Keratinocyte (primary cell): ENCODE measurements at regions not wholly inside any gene's neighbourhood (a gene's known extent, or its start where the extent isn't known, plus 50 kb on each side); places are given as distances from the start of the nearest gene placed in this dataset.

ENCODE experiments used
- DNase-seq: peaks from one replicate; pipeline ENCODE4 v3.0.0-alpha.2; 2011; ENCODE audit warnings: low read depth, missing footprints, low spot score
- FAIRE-seq: peaks from 2 replicates; lab custom pipeline; 2011; peaks lifted over from hg19 to GRCh38; lab: Jason Lieb, UNC
- H2AFZ ChIP-seq: 2 replicates; pipeline ENCODE4 v1.6.0; 2012; ENCODE audit warnings: low read length, control low read depth, inconsistent platforms; ENCODE audit not compliant: control insufficient read depth
- H3K27ac ChIP-seq: 2 replicates; pipeline ENCODE4 v1.5.1; 2011; ENCODE audit warnings: low read length; ENCODE audit not compliant: control insufficient read depth, insufficient read depth
- H3K27me3 ChIP-seq: 3 replicates; pipeline ENCODE4 v1.6.0; 2011; ENCODE audit warnings: low read length; ENCODE audit not compliant: control insufficient read depth, insufficient read depth; ENCODE audit errors: extremely low read depth
- H3K36me3 ChIP-seq, 2 experiments: 2 replicates in 1 of 2; 3 replicates in 1 of 2; pipeline ENCODE4 v1.5.1; 2011; ENCODE audit warnings: low read length in 2 of 2, mild to moderate bottlenecking in 1 of 2; ENCODE audit not compliant: control insufficient read depth in 2 of 2, insufficient read depth in 2 of 2; ENCODE audit errors: extremely low read depth in 1 of 2
- H3K4me1 ChIP-seq: 3 replicates; pipeline ENCODE4 v1.5.1; 2011; ENCODE audit warnings: low read length; ENCODE audit not compliant: control insufficient read depth, insufficient read depth; ENCODE audit errors: extremely low read depth
- H3K4me2 ChIP-seq: 3 replicates; pipeline ENCODE4 v1.6.0; 2011; ENCODE audit warnings: low read depth, low read length; ENCODE audit not compliant: control insufficient read depth, insufficient read depth; ENCODE audit errors: extremely low read depth
- H3K4me3 ChIP-seq, 3 experiments: fragments of 200-600 bp in 1 of 3; sonication (generic) in 1 of 3; 2 replicates in 2 of 3; 3 replicates in 1 of 3; pipeline ENCODE4 v1.5.1; 2011 to 2016; ENCODE audit warnings: low read length in 3 of 3, mild to moderate bottlenecking in 3 of 3, control low read depth in 2 of 3, inconsistent platforms in 1 of 3, low read depth in 1 of 3, mixed read lengths in 1 of 3, mixed run types in 1 of 3, moderate library complexity in 1 of 3; ENCODE audit not compliant: control insufficient read depth in 2 of 3, insufficient read depth in 2 of 3; ENCODE audit errors: extremely low read depth in 1 of 3
- H3K79me2 ChIP-seq: 2 replicates; pipeline ENCODE4 v1.6.0; 2012; ENCODE audit warnings: low read length; ENCODE audit not compliant: control insufficient read depth, insufficient read depth
- H3K9ac ChIP-seq: 3 replicates; pipeline ENCODE4 v1.6.0; 2011; ENCODE audit warnings: low read length; ENCODE audit not compliant: control insufficient read depth, insufficient read depth; ENCODE audit errors: extremely low read depth
- H3K9me1 ChIP-seq: 3 replicates; pipeline ENCODE4 v1.6.0; 2011; ENCODE audit warnings: low read length; ENCODE audit not compliant: control insufficient read depth, insufficient read depth; ENCODE audit errors: extremely low read depth
- H3K9me3 ChIP-seq: 2 replicates; pipeline ENCODE4 v1.5.1; 2012; ENCODE audit warnings: low read depth, low read length; ENCODE audit not compliant: control insufficient read depth
- H4K20me1 ChIP-seq: 3 replicates; pipeline ENCODE4 v1.6.0; 2011; ENCODE audit warnings: low read length; ENCODE audit not compliant: control insufficient read depth, insufficient read depth; ENCODE audit errors: extremely low read depth
- EZH2 ChIP-seq: IDR thresholded peaks from one replicate; pipeline ENCODE4 v1.6.1; 2012; ENCODE audit warnings: inconsistent platforms, mild to moderate bottlenecking, low read length, moderate library complexity
- dilution Hi-C: fragments of 300-500 bp; cut with MboI; formaldehyde crosslinking; loops from one replicate; pipeline ENCODE4 v1.7.0; 2020; ENCODE audit warnings: low sequenced_read_pairs; ENCODE audit not compliant: extremely low pct_ligation_motif_present
- TF ChIP-seq, protein P1 (sequence below), 3 experiments: IDR thresholded peaks in 1 of 3; conservative IDR thresholded peaks in 1 of 3; optimal IDR thresholded peaks in 1 of 3; 2 replicates in 2 of 3; 3 replicates in 1 of 3; pipeline versions ENCODE3 to v1.5.1; 2011; ENCODE audit warnings: low read length in 3 of 3, mild to moderate bottlenecking in 3 of 3, moderate library complexity in 2 of 3, control low read depth in 1 of 3, inconsistent platforms in 1 of 3; ENCODE audit not compliant: insufficient read depth in 2 of 3; ENCODE audit errors: extremely low read depth in 1 of 3

DNA sequence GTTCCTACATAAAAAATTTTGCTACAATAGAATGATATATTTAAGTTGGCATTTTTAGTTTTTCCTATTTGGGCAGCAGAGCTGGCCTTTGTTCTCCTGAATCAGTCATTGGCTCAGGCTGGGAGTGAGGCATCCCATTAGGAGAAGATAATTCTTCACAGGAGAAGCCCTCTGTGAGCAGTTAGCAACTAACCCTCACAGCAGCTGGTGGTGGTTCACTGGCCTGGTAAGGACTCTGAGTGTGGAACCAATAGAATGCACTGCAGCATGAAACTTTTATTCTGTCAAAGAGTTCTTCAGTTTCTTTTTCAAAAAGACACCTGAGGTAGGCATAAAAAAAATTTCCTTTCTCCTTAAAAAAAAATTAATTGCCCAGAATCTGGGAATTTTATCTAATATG, 562.6 kb downstream of the ZNF385D start:
- Histone ChIP-seq H3K9ac (no peak overlapping the region), H3K4me1 (no peaks in the 10 kb centered on the region), H3K4me3 (no peak overlapping the region), H3K79me2 (no peaks in the 10 kb centered on the region), H4K20me1 (no peaks in the 10 kb centered on the region), H2AFZ (no peak overlapping the region), H3K36me3 (no peaks in the 10 kb centered on the region), H3K9me3 (no peaks in the 10 kb centered on the region), H3K4me2 (no peak overlapping the region), H3K27me3 (no peaks in the 10 kb centered on the region), H3K27ac (no peak overlapping the region), H3K9me1 (no peaks in the 10 kb centered on the region)
- dilution Hi-C loops: no loop called here
- no peak for TF ChIP-seq EZH2
- TF ChIP-seq, protein P1, sequence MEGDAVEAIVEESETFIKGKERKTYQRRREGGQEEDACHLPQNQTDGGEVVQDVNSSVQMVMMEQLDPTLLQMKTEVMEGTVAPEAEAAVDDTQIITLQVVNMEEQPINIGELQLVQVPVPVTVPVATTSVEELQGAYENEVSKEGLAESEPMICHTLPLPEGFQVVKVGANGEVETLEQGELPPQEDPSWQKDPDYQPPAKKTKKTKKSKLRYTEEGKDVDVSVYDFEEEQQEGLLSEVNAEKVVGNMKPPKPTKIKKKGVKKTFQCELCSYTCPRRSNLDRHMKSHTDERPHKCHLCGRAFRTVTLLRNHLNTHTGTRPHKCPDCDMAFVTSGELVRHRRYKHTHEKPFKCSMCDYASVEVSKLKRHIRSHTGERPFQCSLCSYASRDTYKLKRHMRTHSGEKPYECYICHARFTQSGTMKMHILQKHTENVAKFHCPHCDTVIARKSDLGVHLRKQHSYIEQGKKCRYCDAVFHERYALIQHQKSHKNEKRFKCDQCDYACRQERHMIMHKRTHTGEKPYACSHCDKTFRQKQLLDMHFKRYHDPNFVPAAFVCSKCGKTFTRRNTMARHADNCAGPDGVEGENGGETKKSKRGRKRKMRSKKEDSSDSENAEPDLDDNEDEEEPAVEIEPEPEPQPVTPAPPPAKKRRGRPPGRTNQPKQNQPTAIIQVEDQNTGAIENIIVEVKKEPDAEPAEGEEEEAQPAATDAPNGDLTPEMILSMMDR (optimal IDR thresholded peaks at IDR 0.05 in 1 of 3, IDR thresholded peaks at IDR 0.05 in 1 of 3, conservative IDR thresholded peaks at IDR 0.05 in 1 of 3; ENCODE audit: extremely low read depth in 1 of 3, insufficient read depth in 2 of 3, low read length in 3 of 3): no peak
- no peak for DNase-seq
- FAIRE-seq: no peak

DNA sequence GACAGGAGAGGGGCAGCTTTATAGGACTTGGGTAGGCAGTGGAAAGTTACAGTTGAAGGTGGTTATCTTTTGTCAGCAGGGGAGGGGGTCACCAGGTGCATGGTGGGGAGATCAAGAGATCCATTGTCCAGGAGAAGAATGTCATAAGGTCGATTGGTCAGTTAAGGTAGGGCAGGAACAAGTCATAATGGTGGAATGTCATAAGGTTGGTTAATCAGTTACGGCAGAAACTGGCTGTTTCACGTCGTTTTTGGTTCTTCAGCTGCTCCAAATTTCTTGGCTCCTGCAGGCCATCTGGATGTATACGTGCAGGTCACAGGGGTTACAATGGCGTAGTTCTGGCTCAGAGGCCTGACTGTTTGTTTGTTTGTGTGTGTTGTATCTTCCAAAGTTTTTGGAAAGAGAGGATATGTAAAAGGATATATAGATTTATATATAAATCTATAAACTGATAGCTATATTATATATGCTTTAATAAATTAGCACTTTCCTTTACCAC, 565.1 kb downstream of the ZNF385D start:
- Histone ChIP-seq H3K4me1 (no peaks in the 10 kb centered on the region), H3K9me3 (no peaks in the 10 kb centered on the region), H2AFZ (no peak overlapping the region), H4K20me1 (no peaks in the 10 kb centered on the region), H3K27me3 (no peaks in the 10 kb centered on the region), H3K4me3 (no peak overlapping the region), H3K9me1 (no peaks in the 10 kb centered on the region), H3K79me2 (no peaks in the 10 kb centered on the region), H3K9ac (no peak overlapping the region), H3K4me2 (no peak overlapping the region), H3K36me3 (no peaks in the 10 kb centered on the region), H3K27ac (no peak overlapping the region)
- DNase-seq (no peak), FAIRE-seq (no peak)
- dilution Hi-C loops: no loop called here
- TF ChIP-seq, protein P1 (optimal IDR thresholded peaks at IDR 0.05 in 1 of 3, IDR thresholded peaks at IDR 0.05 in 1 of 3, conservative IDR thresholded peaks at IDR 0.05 in 1 of 3; ENCODE audit: extremely low read depth in 1 of 3, insufficient read depth in 2 of 3, low read length in 3 of 3): no peak
- TF ChIP-seq EZH2: no peak
